K562 (cell line): ENCODE measurements at regions not wholly inside any gene's neighbourhood (a gene's known extent, or its start where the extent isn't known, plus 50 kb on each side); places are given as distances from the start of the nearest gene placed in this dataset.

ENCODE experiments used
- ATAC-seq: fragments of 200-7000 bp; cut with Tn5 transposase; 3 replicates; pipeline ENCODE4 v1.9.1; 2020; ENCODE audit warnings: moderate library complexity
- BruUV-seq: library from RNA; stranded (reverse); fragments of 400-500 nt; replicated peaks from 2 replicates; lab custom pipeline; 2021; lab: Mats Ljungman, UMichigan
- CTCF ChIA-PET: fragments of 300-600 bp; formaldehyde crosslinking; extraction: SDS; loops from one replicate; lab custom pipeline; 2021; ENCODE audit warnings: low intra/inter-chr PET ratio; lab: Yijun Ruan, JAX
- POLR2A ChIA-PET: fragments of 300-600, 350-650 bp; sonication (Branson Sonifier 250); formaldehyde crosslinking; extraction: SDS; loops from one replicate; lab custom pipeline; 2021; ENCODE audit warnings: antibody characterized with exemption, inconsistent platforms; lab: Yijun Ruan, JAX
- DNase-seq, 4 experiments: peaks; one replicate each; pipeline versions ENCODE4 v3.0.0 to v3.0.0-alpha.2; 2011 to 2018; ENCODE audit warnings: low spot score in 3 of 4, mixed read lengths in 3 of 4; ENCODE audit errors: extremely low read depth in 1 of 4
- FAIRE-seq: peaks from 2 replicates; lab custom pipeline; 2011; peaks lifted over from hg19 to GRCh38; lab: Jason Lieb, UNC
- H2AFZ ChIP-seq: 2 replicates; pipeline ENCODE4 v1.6.0; 2011; ENCODE audit warnings: low read depth, low read length, control low read depth, inconsistent platforms
- H3K27ac ChIP-seq: fragments of 200-600 bp; 3 replicates; pipeline ENCODE4 v1.8.0; 2011; ENCODE audit warnings: low read depth, mild to moderate bottlenecking, control low read depth, inconsistent platforms, low read length, moderate library complexity, mixed read lengths; ENCODE audit errors: extremely low read depth
- H3K27me3 ChIP-seq, 2 experiments: fragments of 300-600 bp in 1 of 2; 2 replicates in 1 of 2; 3 replicates in 1 of 2; pipeline versions ENCODE4 v1.6.0 to v1.8.0; 2011; ENCODE audit warnings: inconsistent platforms in 2 of 2, low read length in 2 of 2, mild to moderate bottlenecking in 1 of 2, mixed read lengths in 1 of 2, moderate library complexity in 1 of 2; ENCODE audit not compliant: control insufficient read depth in 2 of 2, insufficient read depth in 2 of 2
- H3K36me3 ChIP-seq: fragments of 300-600 bp; 3 replicates; pipeline ENCODE4 v1.8.0; 2011; ENCODE audit warnings: mild to moderate bottlenecking, low read length, inconsistent platforms; ENCODE audit not compliant: control insufficient read depth, insufficient read depth
- H3K4me1 ChIP-seq, 2 experiments: fragments of 200-600 bp in 1 of 2; replicated peaks in 1 of 2; 2 replicates in 1 of 2; 3 replicates in 1 of 2; pipeline versions ENCODE4 v1.5.1 to v1.8.0; 2011; ENCODE audit warnings: inconsistent platforms in 2 of 2, low read length in 2 of 2, mild to moderate bottlenecking in 1 of 2, mixed read lengths in 1 of 2, moderate library complexity in 1 of 2; ENCODE audit not compliant: control insufficient read depth in 2 of 2, insufficient read depth in 2 of 2
- H3K4me2 ChIP-seq: 2 replicates; pipeline ENCODE4 v1.6.1; 2011; ENCODE audit warnings: low read length, control low read depth, inconsistent platforms, mixed read lengths; ENCODE audit not compliant: insufficient read depth
- H3K4me3 ChIP-seq: fragments of 200-600 bp; sonication (generic), shearing (Covaris generic); 2 replicates; pipeline ENCODE4 v1.5.1; 2016; ENCODE audit warnings: control low read depth, inconsistent platforms
- H3K79me2 ChIP-seq: fragments of 200-600 bp; 3 replicates; pipeline ENCODE4 v1.8.0; 2011; ENCODE audit warnings: low read length, inconsistent platforms; ENCODE audit not compliant: control insufficient read depth, insufficient read depth
- H3K9ac ChIP-seq, 2 experiments: 2 replicates each; pipeline versions ENCODE4 v1.6.0 to v1.6.1; 2011; ENCODE audit warnings: low read depth in 2 of 2, low read length in 2 of 2, control low read depth in 1 of 2, inconsistent platforms in 1 of 2, mild to moderate bottlenecking in 1 of 2, mixed read lengths in 1 of 2; ENCODE audit not compliant: insufficient read depth in 1 of 2
- H3K9me1 ChIP-seq: one replicate; pipeline ENCODE4 v1.6.0; 2011; ENCODE audit warnings: inconsistent platforms, mild to moderate bottlenecking, low read length, moderate library complexity; ENCODE audit not compliant: control insufficient read depth, insufficient read depth
- H3K9me3 ChIP-seq: replicated peaks from 2 replicates; pipeline ENCODE4 v1.5.1; 2011; ENCODE audit warnings: low read depth, low read length, inconsistent platforms; ENCODE audit not compliant: control insufficient read depth, insufficient read depth
- H4K20me1 ChIP-seq: replicated peaks from 2 replicates; pipeline ENCODE4 v1.6.1; 2011; ENCODE audit warnings: low read length, inconsistent platforms, mixed read lengths; ENCODE audit not compliant: control insufficient read depth, insufficient read depth
- THRA ChIP-seq: fragments of 450-650 bp; IDR thresholded peaks from 2 replicates; pipeline ENCODE4 v1.6.1; 2017; ENCODE audit warnings: mild to moderate bottlenecking, moderate library complexity
- ZBTB40 ChIP-seq, 2 experiments: fragments of 450-650 bp in 1 of 2; sonication (generic) in 1 of 2; formaldehyde crosslinking in 1 of 2; IDR thresholded peaks; 2 replicates each; pipeline versions ENCODE4 v1.7.1 to v1.9.0; 2016 to 2022; ENCODE audit warnings: inconsistent platforms in 1 of 2, mild to moderate bottlenecking in 1 of 2, missing genetic modification reagents in 1 of 2
- in situ Hi-C: fragments of 300-500 bp; cut with MboI; formaldehyde crosslinking; loops from 4 replicates; pipeline ENCODE4 v1.15.0; 2018; ENCODE audit warnings: inconsistent platforms, mixed read lengths
- intact Hi-C: fragments of 100-400 bp; cut with micrococcal nuclease; formaldehyde crosslinking; loops from 2 replicates; pipeline ENCODE4 v1.14.2; 2022

DNA sequence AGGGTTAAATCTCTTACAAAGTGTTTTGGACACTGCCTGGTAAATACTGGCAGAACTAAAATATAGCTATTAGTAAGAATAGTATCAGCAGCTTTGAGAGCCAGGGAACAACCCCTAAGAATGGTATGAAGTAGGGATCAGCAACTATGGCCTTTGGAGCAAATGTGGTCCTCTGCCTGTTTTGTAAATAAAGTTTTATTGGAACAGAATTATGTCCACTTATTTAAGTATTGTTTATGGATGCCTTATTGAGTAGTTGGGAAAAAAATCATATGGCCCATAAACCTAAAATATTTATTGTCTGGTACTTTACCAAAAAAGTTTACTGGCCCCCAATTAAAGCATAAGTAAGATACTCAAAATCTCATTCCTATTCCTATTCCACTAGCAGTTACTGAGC is 182.2 kb downstream of the PALM2AKAP2 start:
- no peak for DNase-seq
- Histone ChIP-seq H3K9me1 (no peaks in the 10 kb centered on the region), H4K20me1 (no peaks in the 10 kb centered on the region), H3K9me3 (no peaks in the 10 kb centered on the region), H3K36me3 (no peaks in the 10 kb centered on the region), H3K27ac (no peak overlapping the region), H3K9ac (no peak overlapping the region), H3K27me3 (no peaks in the 10 kb centered on the region), H3K4me1 (no peaks in the 10 kb centered on the region), H3K4me2 (no peak overlapping the region), H2AFZ (no peak overlapping the region), H3K79me2 (no peaks in the 10 kb centered on the region), H3K4me3 (no peak overlapping the region)
- in situ Hi-C loops: no loop called here
- ATAC-seq: no peak
- ChIA-PET POLR2A (no interaction called here), CTCF (no interaction called here)
- no peak for FAIRE-seq
- intact Hi-C loops: no loop called here
- no TSS peak for BruUV-seq
- TF ChIP-seq THRA: no peak
- peak; percentile 70 for TF ChIP-seq ZBTB40 (IDR thresholded peaks at IDR 0.05)
- TF ChIP-seq ZBTB40 (CRISPR knock-in tag; IDR thresholded peaks at IDR 0.05): no peak
